Naive thymus-derived CD4-positive, alpha-beta T cell (primary cell): ENCODE measurements at regions not wholly inside any gene's neighbourhood (a gene's known extent, or its start where the extent isn't known, plus 50 kb on each side); places are given as distances from the start of the nearest gene placed in this dataset.
"Not testable (repeated sequence)": the region's sequence is repeated elsewhere in the genome, so short reads cannot be mapped to it uniquely, and the experiment has no call there.

Source experiments
- ATAC-seq: fragments of 150-1000 bp; cut with Tn5 transposase; 2 replicates; pipeline ENCODE4 v1.10.0; 2021; ENCODE audit warnings: mild to moderate bottlenecking, moderate library complexity
- CTCF ChIA-PET: fragments of 350-600 bp; sonication (Branson Sonifier 250); formaldehyde crosslinking; loops from one replicate; lab custom pipeline; 2021; ENCODE audit warnings: antibody characterized with exemption; lab: Charles Lee
- POLR2A ChIA-PET: fragments of 350-600 bp; sonication (Branson Sonifier 250); formaldehyde crosslinking; loops from one replicate; lab custom pipeline; 2021; ENCODE audit warnings: antibody characterized with exemption, inconsistent platforms; lab: Charles Lee
- DNase-seq, 9 donors: peaks; one replicate each; pipeline versions ENCODE4 v3.0.0 to v3.0.0-alpha.2; 2020 to 2022; ENCODE audit warnings: mixed read lengths in 1 of 9
- H3K27ac ChIP-seq: one replicate; pipeline ENCODE4 v1.7.0; 2013; ENCODE audit warnings: mild to moderate bottlenecking, low read depth, low read length, moderate library complexity
- H3K27me3 ChIP-seq, 2 donors: one replicate each; pipeline ENCODE4 v1.7.0; 2013; ENCODE audit warnings: low read length in 2 of 2, mild to moderate bottlenecking in 2 of 2, moderate library complexity in 2 of 2; ENCODE audit not compliant: control insufficient read depth in 2 of 2, insufficient read depth in 2 of 2
- H3K36me3 ChIP-seq, 3 experiments: 1 replicate in 2 of 3; 2 replicates in 1 of 3; pipeline ENCODE4 v1.7.0; 2013; ENCODE audit warnings: low read length in 3 of 3, mild to moderate bottlenecking in 3 of 3, moderate library complexity in 1 of 3; ENCODE audit not compliant: insufficient read depth in 3 of 3, control insufficient read depth in 2 of 3
- H3K4me1 ChIP-seq, 2 donors: one replicate each; pipeline ENCODE4 v1.7.0; 2013; ENCODE audit warnings: low read length in 2 of 2, mild to moderate bottlenecking in 2 of 2, moderate library complexity in 1 of 2; ENCODE audit not compliant: control insufficient read depth in 2 of 2, insufficient read depth in 2 of 2
- H3K4me3 ChIP-seq: 2 replicates; pipeline ENCODE4 v1.7.0; 2013; ENCODE audit warnings: mild to moderate bottlenecking, low read length
- H3K9me3 ChIP-seq, 3 experiments: 1 replicate in 2 of 3; 2 replicates in 1 of 3; pipeline ENCODE4 v1.7.0; 2013; ENCODE audit warnings: low read length in 3 of 3; ENCODE audit not compliant: control insufficient read depth in 2 of 3
- H3K27ac Mint-ChIP-seq, 9 donors: one replicate each; pipeline ENCODE4 v1.8.0; 2020 to 2022; ENCODE audit warnings: mixed read lengths in 9 of 9, mild to moderate bottlenecking in 8 of 9, moderate library complexity in 5 of 9, inconsistent platforms in 2 of 9
- H3K27me3 Mint-ChIP-seq, 5 donors: one replicate each; pipeline ENCODE4 v1.8.0; 2021 to 2022; ENCODE audit warnings: mixed read lengths in 5 of 5, mild to moderate bottlenecking in 1 of 5
- H3K36me3 Mint-ChIP-seq, 5 donors: one replicate each; pipeline ENCODE4 v1.8.0; 2020 to 2022; ENCODE audit warnings: mixed read lengths in 5 of 5, mild to moderate bottlenecking in 3 of 5, inconsistent platforms in 1 of 5
- H3K4me1 Mint-ChIP-seq, 7 donors: one replicate each; pipeline ENCODE4 v1.8.0; 2020 to 2022; ENCODE audit warnings: mixed read lengths in 7 of 7, mild to moderate bottlenecking in 3 of 7, inconsistent platforms in 1 of 7
- H3K4me3 Mint-ChIP-seq, 10 donors: one replicate each; pipeline ENCODE4 v1.8.0; 2020 to 2022; ENCODE audit warnings: mild to moderate bottlenecking in 10 of 10, mixed read lengths in 10 of 10, moderate library complexity in 6 of 10, inconsistent platforms in 2 of 10
- H3K9me3 Mint-ChIP-seq, 11 donors: one replicate each; pipeline ENCODE4 v1.8.0; 2020 to 2022; ENCODE audit warnings: mixed read lengths in 11 of 11, mild to moderate bottlenecking in 4 of 11, inconsistent platforms in 1 of 11, moderate library complexity in 1 of 11
- intact Hi-C, 2 donors: fragments of 100-400 bp; cut with micrococcal nuclease; formaldehyde crosslinking; loops; one replicate each; pipeline ENCODE4 v1.15.1; 2023

DNA sequence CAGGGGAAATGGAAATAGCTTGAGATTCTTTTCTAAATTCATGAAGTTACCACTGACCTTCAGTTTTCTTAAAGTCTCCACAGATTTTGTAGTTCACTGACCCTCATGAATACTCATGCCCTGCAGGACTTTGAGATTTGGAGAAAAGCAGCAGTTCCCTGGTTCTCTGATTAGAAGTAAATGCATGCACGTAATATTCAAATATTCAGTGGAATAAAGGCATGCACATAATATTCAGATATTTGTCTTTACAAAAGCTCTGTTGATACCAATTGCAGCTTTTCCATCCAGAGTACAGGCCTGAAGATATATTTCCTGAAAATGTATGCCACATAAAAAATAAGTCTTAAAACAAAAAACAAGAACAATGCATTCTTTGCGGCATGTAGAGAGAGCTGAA, 219.8 kb downstream of the ADCYAP1 start:
- ATAC-seq: no peak

GRCh38 chr18:1133541-1133940, 228.9 kb downstream of the ADCYAP1 start:
- Histone ChIP-seq H3K4me1 (no peaks in the 10 kb centered on the region), H3K36me3 (no peaks in the 10 kb centered on the region), H3K4me3 (no peak overlapping the region), H3K27ac (no peak overlapping the region), H3K27me3 (no peaks in the 10 kb centered on the region), H3K9me3 (no peaks in the 10 kb centered on the region)
- Mint-ChIP-seq H3K9me3 (peaks cover 0 to 19% (median 3%) of the 10 kb centered on the region in 11 donors), H3K4me3 (no peak overlapping the region), H3K27me3 (peaks cover 0 to 5% (median 0%) of the 10 kb centered on the region in 5 donors), H3K36me3 (no peaks in the 10 kb centered on the region), H3K4me1 (no peaks in the 10 kb centered on the region), H3K27ac (no peak overlapping the region)
- intact Hi-C loops: no loop called here
- DNase-seq: no peak
- ATAC-seq: no peak
- ChIA-PET POLR2A (no interaction called here), CTCF (no interaction called here)

More for the DNA sequence above, 219.8 kb downstream of the ADCYAP1 start:
- intact Hi-C loops: no loop called here
- Histone ChIP-seq H3K27me3 (no peaks in the 10 kb centered on the region), H3K27ac (no peak overlapping the region), H3K4me3 (no peak overlapping the region), H3K36me3 (no peaks in the 10 kb centered on the region), H3K9me3 (no peaks in the 10 kb centered on the region), H3K4me1 (no peaks in the 10 kb centered on the region)
- H3K27me3 Mint-ChIP-seq: no peaks in the 10 kb centered on the region
- H3K36me3 Mint-ChIP-seq: peaks cover 0 to 3% (median 0%) of the 10 kb centered on the region in 5 donors
- H3K27ac Mint-ChIP-seq: no peak overlapping the region
- CTCF ChIA-PET: no interaction called here
- H3K9me3 Mint-ChIP-seq: peaks cover 0 to 12% (median 2%) of the 10 kb centered on the region in 11 donors
- H3K4me3 Mint-ChIP-seq: no peak overlapping the region
- H3K4me1 Mint-ChIP-seq: no peaks in the 10 kb centered on the region
- no peak for DNase-seq
- POLR2A ChIA-PET: no interaction called here

- no peak overlapping the region for H3K4me3 Mint-ChIP-seq
- no peak overlapping the region for H3K4me3 ChIP-seq
- H3K9me3 Mint-ChIP-seq: peaks cover 7 to 38% (median 19%) of the 10 kb centered on the region in 11 donors
- intact Hi-C loops: no loop called here
- ChIA-PET CTCF (no interaction called here), POLR2A (no interaction called here)
- H3K4me1 Mint-ChIP-seq: no peaks in the 10 kb centered on the region
- H3K27me3 Mint-ChIP-seq: no peaks in the 10 kb centered on the region
- H3K27me3 ChIP-seq: no peaks in the 10 kb centered on the region
- ATAC-seq (no peak), DNase-seq (no peak)
- H3K27ac Mint-ChIP-seq: no peak overlapping the region
- no peaks in the 10 kb centered on the region for H3K36me3 ChIP-seq
- H3K27ac ChIP-seq: no peak overlapping the region
- H3K36me3 Mint-ChIP-seq: peaks cover 0 to 7% (median 0%) of the 10 kb centered on the region in 5 donors
- peaks cover 0 to 8% (median 0%) of the 10 kb centered on the region in 3 experiments for H3K9me3 ChIP-seq
- no peaks in the 10 kb centered on the region for H3K4me1 ChIP-seq
These were observed 243.1 kb downstream of the ADCYAP1 start for GRCh38 chr18:1147730-1148129.

GRCh38 chr18:1149709-1150108, 245.0 kb downstream of the ADCYAP1 start:
- Histone ChIP-seq H3K27me3 (no peaks in the 10 kb centered on the region), H3K9me3 (peaks cover 0 to 4% (median 0%) of the 10 kb centered on the region in 3 experiments), H3K4me3 (no peak overlapping the region), H3K4me1 (no peaks in the 10 kb centered on the region), H3K27ac (no peak overlapping the region), H3K36me3 (no peaks in the 10 kb centered on the region)
- Mint-ChIP-seq H3K36me3 (peaks cover 0 to 4% (median 0%) of the 10 kb centered on the region in 5 donors), H3K9me3 (peaks cover 9 to 30% (median 11%) of the 10 kb centered on the region in 11 donors), H3K27ac (no peak overlapping the region), H3K4me1 (no peaks in the 10 kb centered on the region), H3K27me3 (no peaks in the 10 kb centered on the region), H3K4me3 (no peak overlapping the region)
- ChIA-PET POLR2A (no interaction called here), CTCF (no interaction called here)
- DNase-seq (no peak), ATAC-seq (no peak)
- intact Hi-C loops: no loop called here

DNA sequence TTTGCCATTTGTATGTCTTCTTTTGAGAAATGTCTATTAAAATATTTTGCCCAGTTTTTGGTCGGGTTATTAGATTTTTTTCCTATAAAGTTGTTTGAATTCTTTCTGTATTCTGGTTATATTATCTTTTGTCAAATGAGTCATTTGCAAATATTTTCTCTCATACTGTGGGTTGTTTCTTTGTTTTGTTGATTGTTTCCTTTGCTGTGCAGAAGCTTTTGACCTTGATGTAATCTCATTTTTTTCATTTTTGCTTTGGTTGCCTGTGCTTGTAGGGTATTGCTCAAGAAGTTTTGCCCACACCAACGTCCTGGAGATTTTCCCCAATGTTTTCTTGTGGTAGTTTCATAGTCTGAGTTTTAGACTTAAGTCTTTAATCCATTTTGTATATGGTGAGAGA, 245.7 kb downstream of the ADCYAP1 start:
- Mint-ChIP-seq H3K4me3 (no peak overlapping the region), H3K9me3 (peaks cover 9 to 30% (median 11%) of the 10 kb centered on the region in 11 donors), H3K4me1 (no peaks in the 10 kb centered on the region), H3K27ac (no peak overlapping the region), H3K27me3 (no peaks in the 10 kb centered on the region), H3K36me3 (peaks cover 0 to 4% (median 0%) of the 10 kb centered on the region in 5 donors)
- H3K36me3 ChIP-seq: no peaks in the 10 kb centered on the region
- peaks cover 0 to 4% (median 0%) of the 10 kb centered on the region in 3 experiments for H3K9me3 ChIP-seq
- DNase-seq (no peak), ATAC-seq (no peak)
- intact Hi-C loops: no loop called here
- POLR2A ChIA-PET: no interaction called here
- H3K4me1 ChIP-seq: no peaks in the 10 kb centered on the region
- no peaks in the 10 kb centered on the region for H3K27me3 ChIP-seq
- H3K4me3 ChIP-seq: no peak overlapping the region
- CTCF ChIA-PET: no interaction called here
- no peak overlapping the region for H3K27ac ChIP-seq

- H3K4me3 ChIP-seq, H3K27ac Mint-ChIP-seq, H3K36me3 Mint-ChIP-seq, H3K27ac ChIP-seq, POLR2A ChIA-PET, H3K27me3 Mint-ChIP-seq, ATAC-seq, H3K4me1 ChIP-seq, CTCF ChIA-PET, H3K27me3 ChIP-seq, H3K9me3 ChIP-seq, H3K4me3 Mint-ChIP-seq, H3K36me3 ChIP-seq, H3K4me1 Mint-ChIP-seq, DNase-seq, intact Hi-C loops: not testable (repeated sequence)
- peaks cover 6 to 21% (median 10%) of the 10 kb centered on the region in 11 donors for H3K9me3 Mint-ChIP-seq
These were observed 248.3 kb downstream of the ADCYAP1 start for GRCh38 chr18:1152958-1153357.

DNA sequence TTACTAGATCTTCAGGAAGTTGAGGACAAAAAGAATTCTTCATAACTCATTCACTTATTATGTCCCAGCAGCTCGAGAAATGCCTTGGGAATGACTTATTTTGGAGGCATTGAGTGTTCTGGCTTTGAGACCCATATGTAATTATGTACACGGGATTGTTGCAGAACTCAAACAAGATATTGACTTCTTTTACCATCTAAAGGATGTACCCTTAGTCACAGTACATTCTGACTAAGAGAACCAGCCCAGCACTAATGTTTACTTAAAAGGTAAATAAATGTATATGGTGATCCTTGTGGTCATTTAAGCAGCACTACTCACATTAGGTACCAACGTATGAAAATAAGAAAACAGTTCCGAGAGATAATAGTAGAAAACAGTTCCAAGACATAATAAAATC, 268.9 kb downstream of the ADCYAP1 start:
- no peaks in the 10 kb centered on the region for H3K27me3 ChIP-seq
- CTCF ChIA-PET: no interaction called here
- H3K4me1 ChIP-seq: no peaks in the 10 kb centered on the region
- no peak for DNase-seq
- POLR2A ChIA-PET: no interaction called here
- peaks cover 0 to 7% (median 7%) of the 10 kb centered on the region in 3 experiments for H3K9me3 ChIP-seq
- no peak overlapping the region for H3K27ac ChIP-seq
- H3K36me3 Mint-ChIP-seq: no peaks in the 10 kb centered on the region
- no peak overlapping the region for H3K4me3 Mint-ChIP-seq
- ATAC-seq: no peak
- peaks cover 0 to 29% (median 4%) of the 10 kb centered on the region in 11 donors for H3K9me3 Mint-ChIP-seq
- H3K4me1 Mint-ChIP-seq: no peaks in the 10 kb centered on the region
- no peak overlapping the region for H3K4me3 ChIP-seq
- no peaks in the 10 kb centered on the region for H3K36me3 ChIP-seq
- H3K27me3 Mint-ChIP-seq: peaks cover 0 to 4% (median 0%) of the 10 kb centered on the region in 5 donors
- H3K27ac Mint-ChIP-seq: no peak overlapping the region
- intact Hi-C loops: no loop called here
